HG02798 (cell line): ENCODE measurements at regions not wholly inside any gene's neighbourhood (a gene's known extent, or its start where the extent isn't known, plus 50 kb on each side); places are given as distances from the start of the nearest gene placed in this dataset.
"Not testable (repeated sequence)": the region's sequence is repeated elsewhere in the genome, so short reads cannot be mapped to it uniquely, and the experiment has no call there.

ENCODE experiments used
- ATAC-seq: cut with Tn5 transposase; IDR thresholded peaks from one replicate; pipeline ENCODE4 v1.9.1; 2021; ENCODE audit warnings: mild to moderate bottlenecking; ENCODE audit not compliant: unreplicated experiment, poor library complexity

GRCh38 chr18:51248685-51249084 is 51.2 kb upstream of the MEX3C start:
- ATAC-seq = no peak

- no peak for ATAC-seq
Observed at GRCh38 chr18:51250006-51250405, 52.5 kb upstream of the MEX3C start.

- no peak for ATAC-seq
Observed at GRCh38 chr18:51250458-51251024, 53.1 kb upstream of the MEX3C start.

GRCh38 chr18:51251625-51252024 is 54.1 kb upstream of the MEX3C start:
- ATAC-seq = peak; percentile 99

- ATAC-seq = no peak
Observed at GRCh38 chr18:51253476-51253875, 56.0 kb upstream of the MEX3C start.

GRCh38 chr18:51255693-51256092 is 58.2 kb upstream of the MEX3C start:
- ATAC-seq = no peak

- ATAC-seq = no peak
Observed at GRCh38 chr18:51257150-51257549, 59.7 kb upstream of the MEX3C start.

- no peak for ATAC-seq
Observed at GRCh38 chr18:51260118-51260517, 62.6 kb upstream of the MEX3C start.

- not testable (repeated sequence) for ATAC-seq
Observed at GRCh38 chr18:51266077-51266476, 68.6 kb upstream of the MEX3C start.

- ATAC-seq = no peak
Observed at GRCh38 chr18:51266773-51267172, 69.3 kb upstream of the MEX3C start.

- ATAC-seq = no peak
Observed at GRCh38 chr18:51273437-51273836, 76.0 kb upstream of the MEX3C start.

- no peak for ATAC-seq
Observed at GRCh38 chr18:51275712-51276476, 78.4 kb upstream of the MEX3C start.

GRCh38 chr18:51278045-51278649 is 80.7 kb upstream of the MEX3C start:
- no peak for ATAC-seq

GRCh38 chr18:51279367-51279984 is 82.0 kb upstream of the MEX3C start:
- peak; percentile 55 for ATAC-seq

GRCh38 chr18:51287818-51288508 is 90.5 kb upstream of the MEX3C start:
- ATAC-seq = no peak

GRCh38 chr18:51288582-51288981 is 91.1 kb upstream of the MEX3C start:
- ATAC-seq = no peak

GRCh38 chr18:51290860-51291259 is 93.4 kb upstream of the MEX3C start:
- ATAC-seq = no peak

- no peak for ATAC-seq
Observed at GRCh38 chr18:51300912-51301311, 103.4 kb upstream of the MEX3C start.

GRCh38 chr18:51301376-51301775 is 103.9 kb upstream of the MEX3C start:
- no peak for ATAC-seq

- ATAC-seq = no peak
Observed at GRCh38 chr18:51316677-51317076, 119.2 kb upstream of the MEX3C start.

- no peak for ATAC-seq
Observed at GRCh38 chr18:51321696-51322095, 124.2 kb upstream of the MEX3C start.
